H1 (cell line): ENCODE measurements at regions not wholly inside any gene's neighbourhood (a gene's known extent, or its start where the extent isn't known, plus 50 kb on each side); places are given as distances from the start of the nearest gene placed in this dataset.
"Not testable (repeated sequence)": the region's sequence is repeated elsewhere in the genome, so short reads cannot be mapped to it uniquely, and the experiment has no call there.

Source experiments
- BRCA1 ChIP-seq: IDR thresholded peaks from 2 replicates; pipeline ENCODE4 v1.6.1; 2012; ENCODE audit warnings: low read depth, low read length, improper control_type of control experiment
- CBX8 ChIP-seq: fragments of 300-800, 300-1000 bp; sonication (generic); IDR thresholded peaks from 2 replicates; pipeline ENCODE4 v1.7.1; 2016; ENCODE audit warnings: low read depth, low read length, borderline replicate concordance
- CREB1 ChIP-seq: IDR thresholded peaks from 2 replicates; pipeline ENCODE4 v1.6.1; 2012; ENCODE audit warnings: inconsistent platforms
- EGR1 ChIP-seq: IDR thresholded peaks from 2 replicates; pipeline ENCODE4 v1.6.1; 2011; ENCODE audit warnings: low read depth, low read length, borderline replicate concordance
- JUN ChIP-seq: IDR thresholded peaks from 2 replicates; pipeline ENCODE4 v1.6.1; 2011; ENCODE audit warnings: low read depth, mild to moderate bottlenecking, improper control_type of control experiment, low read length
- JUND ChIP-seq: IDR thresholded peaks from 2 replicates; pipeline ENCODE4 v1.6.1; 2011; ENCODE audit warnings: mild to moderate bottlenecking, improper control_type of control experiment, low read length
- KDM1A ChIP-seq: fragments of 200-600, 300-600 bp; sonication (generic); IDR thresholded peaks from 2 replicates; pipeline ENCODE4 v1.7.1; 2016; ENCODE audit warnings: mild to moderate bottlenecking, low read length, borderline replicate concordance
- KDM4A ChIP-seq: IDR thresholded peaks from one replicate; pipeline ENCODE4 v1.7.1; 2012; ENCODE audit warnings: low read depth, mild to moderate bottlenecking, moderate library complexity, low read length, inconsistent platforms; ENCODE audit not compliant: severe bottlenecking
- POLR2A ChIP-seq, 2 experiments: IDR thresholded peaks; 1 replicate in 1 of 2; 2 replicates in 1 of 2; pipeline ENCODE4 v1.6.1; 2011; ENCODE audit warnings: low read depth in 2 of 2, low read length in 2 of 2, mild to moderate bottlenecking in 2 of 2; ENCODE audit errors: control extremely low read depth in 1 of 2
- USF2 ChIP-seq: IDR thresholded peaks from 2 replicates; pipeline ENCODE4 v1.6.1; 2011; ENCODE audit warnings: low read length, improper control_type of control experiment
- TF ChIP-seq, protein P1 (sequence below), 3 experiments: IDR thresholded peaks; 1 replicate in 2 of 3; 2 replicates in 1 of 3; pipeline versions ENCODE4 v1.5.1 to v1.6.1; 2011; ENCODE audit warnings: low read length in 3 of 3, mild to moderate bottlenecking in 3 of 3, inconsistent platforms in 2 of 3, low read depth in 1 of 3, moderate library complexity in 1 of 3; ENCODE audit not compliant: insufficient read depth in 1 of 3; ENCODE audit errors: control extremely low read depth in 1 of 3

- TF ChIP-seq, protein P1, sequence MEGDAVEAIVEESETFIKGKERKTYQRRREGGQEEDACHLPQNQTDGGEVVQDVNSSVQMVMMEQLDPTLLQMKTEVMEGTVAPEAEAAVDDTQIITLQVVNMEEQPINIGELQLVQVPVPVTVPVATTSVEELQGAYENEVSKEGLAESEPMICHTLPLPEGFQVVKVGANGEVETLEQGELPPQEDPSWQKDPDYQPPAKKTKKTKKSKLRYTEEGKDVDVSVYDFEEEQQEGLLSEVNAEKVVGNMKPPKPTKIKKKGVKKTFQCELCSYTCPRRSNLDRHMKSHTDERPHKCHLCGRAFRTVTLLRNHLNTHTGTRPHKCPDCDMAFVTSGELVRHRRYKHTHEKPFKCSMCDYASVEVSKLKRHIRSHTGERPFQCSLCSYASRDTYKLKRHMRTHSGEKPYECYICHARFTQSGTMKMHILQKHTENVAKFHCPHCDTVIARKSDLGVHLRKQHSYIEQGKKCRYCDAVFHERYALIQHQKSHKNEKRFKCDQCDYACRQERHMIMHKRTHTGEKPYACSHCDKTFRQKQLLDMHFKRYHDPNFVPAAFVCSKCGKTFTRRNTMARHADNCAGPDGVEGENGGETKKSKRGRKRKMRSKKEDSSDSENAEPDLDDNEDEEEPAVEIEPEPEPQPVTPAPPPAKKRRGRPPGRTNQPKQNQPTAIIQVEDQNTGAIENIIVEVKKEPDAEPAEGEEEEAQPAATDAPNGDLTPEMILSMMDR (IDR thresholded peaks at IDR 0.05; ENCODE audit: control extremely low read depth in 1 of 3, insufficient read depth in 1 of 3, low read depth in 1 of 3, low read length in 3 of 3): not testable (repeated sequence)
- TF ChIP-seq CBX8; BRCA1; POLR2A (IDR thresholded peaks at IDR 0.05; ENCODE audit: control extremely low read depth in 1 of 2, low read depth in 2 of 2, low read length in 2 of 2); KDM4A; EGR1; KDM1A; CREB1; JUN; JUND; USF2: not testable (repeated sequence)
Measured at GRCh38 chr9:64020696-64021491, 1264.1 kb downstream of the FOXD4L5 start.
